Cardiac muscle cell (in vitro differentiated cells and primary cell): ENCODE measurements at regions not wholly inside any gene's neighbourhood (a gene's known extent, or its start where the extent isn't known, plus 50 kb on each side); places are given as distances from the start of the nearest gene placed in this dataset.

ENCODE experiments used
- DNase-seq, 2 donors: peaks; one replicate each; pipeline versions ENCODE4 v3.0.0 to v3.0.0-alpha.2; 2010 to 2017; ENCODE audit warnings: low read depth in 1 of 2, low spot score in 1 of 2
- H3K27ac ChIP-seq: fragments of 200-600 bp; sonication (generic); 2 replicates; pipeline ENCODE4 v1.5.1; 2016
- H3K27me3 ChIP-seq: fragments of 200-600 bp; sonication (generic); 2 replicates; pipeline ENCODE4 v1.6.0; 2016; ENCODE audit warnings: control low read depth
- H3K36me3 ChIP-seq: fragments of 200-600 bp; sonication (generic); 2 replicates; pipeline ENCODE4 v1.5.1; 2016; ENCODE audit warnings: control low read depth
- H3K4me1 ChIP-seq: fragments of 200-600 bp; sonication (generic); 2 replicates; pipeline ENCODE4 v1.8.1; 2017; ENCODE audit warnings: low read depth, mild to moderate bottlenecking, mixed run types
- H3K4me3 ChIP-seq: fragments of 200-600 bp; sonication (generic); 2 replicates; pipeline ENCODE4 v1.5.1; 2016; ENCODE audit warnings: mild to moderate bottlenecking
- H3K9me3 ChIP-seq: fragments of 200-600 bp; sonication (generic); 2 replicates; pipeline ENCODE4 v1.5.1; 2017; ENCODE audit warnings: low read depth, mild to moderate bottlenecking, control low read depth
- CTCF ChIP-seq: IDR thresholded peaks from 2 replicates; pipeline ENCODE4 v1.5.1; 2012; ENCODE audit warnings: low read depth, mild to moderate bottlenecking, low read length

- H3K4me1 ChIP-seq, result peaks cover 19% of the 10 kb centered on the region
- no peak overlapping the region for H3K4me3 ChIP-seq
- H3K27me3 ChIP-seq, result no peaks in the 10 kb centered on the region
- DNase-seq, result no peak
- no peaks in the 10 kb centered on the region for H3K9me3 ChIP-seq
- H3K27ac ChIP-seq, result peak overlapping the region; percentile 48
- no peak for TF ChIP-seq CTCF
- peaks cover 2% of the 10 kb centered on the region for H3K36me3 ChIP-seq
Observed at GRCh38 chr22:25483931-25484330, 80.5 kb upstream of the GRK3 start.

- H3K4me1 ChIP-seq, result peaks cover 19% of the 10 kb centered on the region
- TF ChIP-seq CTCF, result no peak
- H3K27me3 ChIP-seq, result no peaks in the 10 kb centered on the region
- H3K36me3 ChIP-seq, result peaks cover 2% of the 10 kb centered on the region
- H3K4me3 ChIP-seq, result no peak overlapping the region
- no peak overlapping the region for H3K27ac ChIP-seq
- DNase-seq, result no peak
- no peaks in the 10 kb centered on the region for H3K9me3 ChIP-seq
Observed at GRCh38 chr22:25484521-25485315, 79.8 kb upstream of the GRK3 start.

- TF ChIP-seq CTCF, result no peak
- Histone ChIP-seq H3K4me3 (no peak overlapping the region), H3K4me1 (peaks cover 19% of the 10 kb centered on the region), H3K27me3 (no peaks in the 10 kb centered on the region), H3K9me3 (no peaks in the 10 kb centered on the region), H3K36me3 (peaks cover 2% of the 10 kb centered on the region), H3K27ac (no peak overlapping the region)
- no peak for DNase-seq
Observed at GRCh38 chr22:25485626-25486545, 78.6 kb upstream of the GRK3 start.

- no peak for DNase-seq
- Histone ChIP-seq H3K27ac (peak overlapping the region; percentile 79), H3K4me1 (peaks cover 19% of the 10 kb centered on the region), H3K9me3 (no peaks in the 10 kb centered on the region), H3K27me3 (no peaks in the 10 kb centered on the region), H3K4me3 (no peak overlapping the region), H3K36me3 (no peaks in the 10 kb centered on the region)
- TF ChIP-seq CTCF, result no peak
Observed at GRCh38 chr22:25487508-25487907, 77.0 kb upstream of the GRK3 start.

- Histone ChIP-seq H3K4me3 (no peak overlapping the region), H3K4me1 (peaks cover 12% of the 10 kb centered on the region), H3K27me3 (no peaks in the 10 kb centered on the region), H3K36me3 (no peaks in the 10 kb centered on the region), H3K9me3 (no peaks in the 10 kb centered on the region), H3K27ac (peak overlapping the region; percentile 79)
- DNase-seq, result peak; percentile 79 to 81
- no peak for TF ChIP-seq CTCF
Observed at GRCh38 chr22:25488244-25489020, 76.0 kb upstream of the GRK3 start.
